ENCODE measurements at regions not wholly inside any gene's neighbourhood (a gene's known extent, or its start where the extent isn't known, plus 50 kb on each side); places are given as distances from the start of the nearest gene placed in this dataset.
"Not testable (repeated sequence)": the region's sequence is repeated elsewhere in the genome, so short reads cannot be mapped to it uniquely, and the experiment has no call there.

DNA sequence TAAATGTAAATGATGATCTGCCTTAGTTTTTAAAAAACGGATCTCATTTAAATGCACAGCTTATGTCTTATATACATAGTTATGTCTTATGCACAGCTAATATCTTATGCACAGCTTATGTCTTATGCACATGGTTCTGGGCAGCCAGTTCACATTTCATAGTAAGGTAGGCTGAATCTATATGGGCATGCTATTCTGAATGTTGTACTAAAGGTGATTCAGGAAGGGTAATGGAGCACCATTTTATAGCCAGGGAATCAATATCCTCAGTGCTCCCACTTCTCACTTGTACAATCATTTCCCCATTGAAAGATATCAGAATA, 77.9 kb upstream of the MID1 start:
- in situ Hi-C loops (cut with HindIII; ENCODE audit: low pct_unique_long_range_greater_than_20kb, low sequenced_read_pairs) (no loop called here), intact Hi-C loops (cut with micrococcal nuclease; ENCODE audit: unreplicated experiment) (no loop called here)
- Histone ChIP-seq H3K36me3 (ENCODE audit: control insufficient read depth, insufficient read depth, low read length) (no peaks in the 10 kb centered on the region), H3K27me3 (ENCODE audit: control insufficient read depth, insufficient read depth, low read length) (no peaks in the 10 kb centered on the region), H3K4me3 (ENCODE audit: low read depth in 2 of 2, low read length in 2 of 2) (no peak overlapping the region), H3K4me1 (ENCODE audit: control insufficient read depth, insufficient read depth, low read length) (no peaks in the 10 kb centered on the region), H3K9me3 (ENCODE audit: control insufficient read depth, insufficient read depth, low read depth, low read length) (no peaks in the 10 kb centered on the region), H3K27ac (ENCODE audit: low read length) (no peak overlapping the region)
- ChIA-PET CTCF (no interaction called here), POLR2A (no interaction called here)
- no TSS peak for BruUV-seq (replicated peaks)
- no peak for ATAC-seq
- no peak for TF ChIP-seq SIN3A (IDR thresholded peaks at IDR 0.05; ENCODE audit: borderline replicate concordance, insufficient read depth, low read depth, low read length)
- no peak for TF ChIP-seq POLR2AphosphoS5 (IDR thresholded peaks at IDR 0.05; ENCODE audit: low read depth, low read length)
- TF ChIP-seq, protein P1, sequence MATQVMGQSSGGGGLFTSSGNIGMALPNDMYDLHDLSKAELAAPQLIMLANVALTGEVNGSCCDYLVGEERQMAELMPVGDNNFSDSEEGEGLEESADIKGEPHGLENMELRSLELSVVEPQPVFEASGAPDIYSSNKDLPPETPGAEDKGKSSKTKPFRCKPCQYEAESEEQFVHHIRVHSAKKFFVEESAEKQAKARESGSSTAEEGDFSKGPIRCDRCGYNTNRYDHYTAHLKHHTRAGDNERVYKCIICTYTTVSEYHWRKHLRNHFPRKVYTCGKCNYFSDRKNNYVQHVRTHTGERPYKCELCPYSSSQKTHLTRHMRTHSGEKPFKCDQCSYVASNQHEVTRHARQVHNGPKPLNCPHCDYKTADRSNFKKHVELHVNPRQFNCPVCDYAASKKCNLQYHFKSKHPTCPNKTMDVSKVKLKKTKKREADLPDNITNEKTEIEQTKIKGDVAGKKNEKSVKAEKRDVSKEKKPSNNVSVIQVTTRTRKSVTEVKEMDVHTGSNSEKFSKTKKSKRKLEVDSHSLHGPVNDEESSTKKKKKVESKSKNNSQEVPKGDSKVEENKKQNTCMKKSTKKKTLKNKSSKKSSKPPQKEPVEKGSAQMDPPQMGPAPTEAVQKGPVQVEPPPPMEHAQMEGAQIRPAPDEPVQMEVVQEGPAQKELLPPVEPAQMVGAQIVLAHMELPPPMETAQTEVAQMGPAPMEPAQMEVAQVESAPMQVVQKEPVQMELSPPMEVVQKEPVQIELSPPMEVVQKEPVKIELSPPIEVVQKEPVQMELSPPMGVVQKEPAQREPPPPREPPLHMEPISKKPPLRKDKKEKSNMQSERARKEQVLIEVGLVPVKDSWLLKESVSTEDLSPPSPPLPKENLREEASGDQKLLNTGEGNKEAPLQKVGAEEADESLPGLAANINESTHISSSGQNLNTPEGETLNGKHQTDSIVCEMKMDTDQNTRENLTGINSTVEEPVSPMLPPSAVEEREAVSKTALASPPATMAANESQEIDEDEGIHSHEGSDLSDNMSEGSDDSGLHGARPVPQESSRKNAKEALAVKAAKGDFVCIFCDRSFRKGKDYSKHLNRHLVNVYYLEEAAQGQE (IDR thresholded peaks at IDR 0.05; ENCODE audit: insufficient read depth in 1 of 2, low read depth in 2 of 2, low read length in 1 of 2), result no peak
- TF ChIP-seq TCF7L2 (IDR thresholded peaks at IDR 0.05; ENCODE audit: low read depth, low read length), result no peak
- TF ChIP-seq, protein P2, sequence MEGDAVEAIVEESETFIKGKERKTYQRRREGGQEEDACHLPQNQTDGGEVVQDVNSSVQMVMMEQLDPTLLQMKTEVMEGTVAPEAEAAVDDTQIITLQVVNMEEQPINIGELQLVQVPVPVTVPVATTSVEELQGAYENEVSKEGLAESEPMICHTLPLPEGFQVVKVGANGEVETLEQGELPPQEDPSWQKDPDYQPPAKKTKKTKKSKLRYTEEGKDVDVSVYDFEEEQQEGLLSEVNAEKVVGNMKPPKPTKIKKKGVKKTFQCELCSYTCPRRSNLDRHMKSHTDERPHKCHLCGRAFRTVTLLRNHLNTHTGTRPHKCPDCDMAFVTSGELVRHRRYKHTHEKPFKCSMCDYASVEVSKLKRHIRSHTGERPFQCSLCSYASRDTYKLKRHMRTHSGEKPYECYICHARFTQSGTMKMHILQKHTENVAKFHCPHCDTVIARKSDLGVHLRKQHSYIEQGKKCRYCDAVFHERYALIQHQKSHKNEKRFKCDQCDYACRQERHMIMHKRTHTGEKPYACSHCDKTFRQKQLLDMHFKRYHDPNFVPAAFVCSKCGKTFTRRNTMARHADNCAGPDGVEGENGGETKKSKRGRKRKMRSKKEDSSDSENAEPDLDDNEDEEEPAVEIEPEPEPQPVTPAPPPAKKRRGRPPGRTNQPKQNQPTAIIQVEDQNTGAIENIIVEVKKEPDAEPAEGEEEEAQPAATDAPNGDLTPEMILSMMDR (IDR thresholded peaks at IDR 0.05), result no peak
- no peak for DNase-seq (ENCODE audit: low read depth, low spot score)

DNA sequence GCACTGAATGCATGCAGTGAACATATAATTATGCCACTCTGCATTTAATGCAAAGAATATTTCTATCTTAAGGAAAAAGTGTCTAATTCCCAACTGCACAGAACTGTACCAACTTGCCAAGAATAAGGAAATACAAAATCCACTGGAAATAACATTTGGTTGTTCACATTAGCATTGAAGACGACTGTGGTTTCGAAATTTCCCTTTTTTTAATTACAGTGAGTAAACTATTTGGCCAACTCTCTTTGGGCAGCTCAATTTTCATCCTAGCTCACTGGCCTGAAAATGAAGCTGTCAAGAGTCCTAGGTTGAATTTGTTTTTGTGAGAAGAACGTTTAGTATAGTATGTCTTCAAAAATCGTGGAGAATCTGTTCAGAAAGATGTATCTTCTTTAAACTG, 81.6 kb upstream of the MID1 start:
- Histone ChIP-seq H3K4me1 (ENCODE audit: control insufficient read depth, insufficient read depth, low read length) (no peaks in the 10 kb centered on the region), H3K9me3 (ENCODE audit: control insufficient read depth, insufficient read depth, low read depth, low read length) (no peaks in the 10 kb centered on the region), H3K4me3 (ENCODE audit: low read depth in 2 of 2, low read length in 2 of 2) (no peak overlapping the region), H3K27me3 (ENCODE audit: control insufficient read depth, insufficient read depth, low read length) (no peaks in the 10 kb centered on the region), H3K36me3 (ENCODE audit: control insufficient read depth, insufficient read depth, low read length) (no peaks in the 10 kb centered on the region), H3K27ac (ENCODE audit: low read length) (no peak overlapping the region)
- intact Hi-C loops (cut with micrococcal nuclease; ENCODE audit: unreplicated experiment), result no loop called here
- CTCF ChIA-PET, result no interaction called here
- in situ Hi-C loops (cut with HindIII; ENCODE audit: low pct_unique_long_range_greater_than_20kb, low sequenced_read_pairs), result no loop called here
- BruUV-seq (replicated peaks), result no TSS peak
- TF ChIP-seq, protein P2 (IDR thresholded peaks at IDR 0.05), result no peak
- TF ChIP-seq, protein P1 (IDR thresholded peaks at IDR 0.05; ENCODE audit: insufficient read depth in 1 of 2, low read depth in 2 of 2, low read length in 1 of 2), result no peak
- TF ChIP-seq TCF7L2 (IDR thresholded peaks at IDR 0.05; ENCODE audit: low read depth, low read length), result no peak
- no peak for TF ChIP-seq SIN3A (IDR thresholded peaks at IDR 0.05; ENCODE audit: borderline replicate concordance, insufficient read depth, low read depth, low read length)
- TF ChIP-seq POLR2AphosphoS5 (IDR thresholded peaks at IDR 0.05; ENCODE audit: low read depth, low read length), result no peak
- no peak for DNase-seq (ENCODE audit: low read depth, low spot score)
- POLR2A ChIA-PET, result no interaction called here
- no peak for ATAC-seq

DNA sequence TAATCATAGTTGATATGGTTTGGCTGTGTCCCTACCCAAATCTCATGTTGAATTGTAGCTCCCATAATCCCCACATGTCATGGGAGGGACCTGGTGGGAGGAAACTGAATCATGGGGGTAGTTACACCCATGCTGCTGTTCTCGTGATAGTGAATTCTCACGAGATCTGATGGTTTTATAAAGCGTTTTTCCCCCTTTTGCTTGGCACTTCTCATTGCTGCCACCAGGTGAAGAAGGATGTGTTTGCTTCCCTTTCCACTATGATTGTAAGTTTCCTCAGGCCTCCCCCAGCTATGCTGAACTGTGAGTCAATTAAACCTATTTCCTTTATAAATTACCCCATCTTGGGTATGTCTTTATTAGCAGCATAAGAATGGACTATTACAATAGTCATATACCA, 86.0 kb upstream of the MID1 start:
- POLR2A ChIA-PET; H3K36me3 ChIP-seq (ENCODE audit: control insufficient read depth, insufficient read depth, low read length); in situ Hi-C loops (cut with HindIII; ENCODE audit: low pct_unique_long_range_greater_than_20kb, low sequenced_read_pairs); H3K4me3 ChIP-seq (ENCODE audit: low read depth in 2 of 2, low read length in 2 of 2); CTCF ChIA-PET; H3K27me3 ChIP-seq (ENCODE audit: control insufficient read depth, insufficient read depth, low read length); H3K9me3 ChIP-seq (ENCODE audit: control insufficient read depth, insufficient read depth, low read depth, low read length); DNase-seq (ENCODE audit: low read depth, low spot score); H3K4me1 ChIP-seq (ENCODE audit: control insufficient read depth, insufficient read depth, low read length); BruUV-seq (replicated peaks); intact Hi-C loops (cut with micrococcal nuclease; ENCODE audit: unreplicated experiment); H3K27ac ChIP-seq (ENCODE audit: low read length); ATAC-seq: not testable (repeated sequence)

All from Panc1 (cell line).